Smooth muscle cell (in vitro differentiated cells): ENCODE measurements at regions not wholly inside any gene's neighbourhood (a gene's known extent, or its start where the extent isn't known, plus 50 kb on each side); places are given as distances from the start of the nearest gene placed in this dataset.

Experiments used
- DNase-seq: peaks from one replicate; lab custom pipeline; 2025; ENCODE audit not compliant: unreplicated experiment; lab: John Stamatoyannopoulos, UW
- H2AFZ ChIP-seq: fragments of 200-600 bp; sonication (generic); 2 replicates; pipeline ENCODE4 v1.6.0; 2016; ENCODE audit warnings: antibody characterized with exemption, low read depth, mild to moderate bottlenecking
- H3F3A ChIP-seq: fragments of 200-600 bp; sonication (generic); 2 replicates; pipeline ENCODE4 v1.6.0; 2017; ENCODE audit warnings: antibody characterized with exemption, low read depth
- H3K27ac ChIP-seq: fragments of 200-600 bp; sonication (generic); 2 replicates; pipeline ENCODE4 v1.5.1; 2016; ENCODE audit warnings: low read depth, mild to moderate bottlenecking
- H3K27me3 ChIP-seq: fragments of 200-600 bp; sonication (generic); 2 replicates; pipeline ENCODE4 v1.6.1; 2016; ENCODE audit warnings: low read depth, mild to moderate bottlenecking
- H3K36me3 ChIP-seq: fragments of 200-600 bp; sonication (generic); 2 replicates; pipeline ENCODE4 v1.5.1; 2016; ENCODE audit warnings: low read depth
- H3K4me1 ChIP-seq: fragments of 200-600 bp; sonication (generic); 2 replicates; pipeline ENCODE4 v1.5.1; 2016; ENCODE audit warnings: low read depth
- H3K4me2 ChIP-seq: fragments of 200-600 bp; sonication (generic); 2 replicates; pipeline ENCODE4 v1.6.0; 2016; ENCODE audit warnings: mild to moderate bottlenecking
- H3K4me3 ChIP-seq: fragments of 200-600 bp; sonication (generic); 2 replicates; pipeline ENCODE4 v1.5.1; 2016; ENCODE audit warnings: mild to moderate bottlenecking
- H3K79me2 ChIP-seq: fragments of 200-600 bp; sonication (generic); 2 replicates; pipeline ENCODE4 v1.6.0; 2016; ENCODE audit warnings: low read depth, mild to moderate bottlenecking
- H3K9ac ChIP-seq: fragments of 200-600 bp; sonication (generic); 2 replicates; pipeline ENCODE4 v1.6.0; 2016; ENCODE audit warnings: low read depth
- H3K9me3 ChIP-seq: fragments of 200-600 bp; sonication (generic); replicated peaks from 2 replicates; pipeline ENCODE4 v1.5.1; 2016; ENCODE audit warnings: low read depth
- H4K20me1 ChIP-seq: fragments of 200-600 bp; sonication (generic); 2 replicates; pipeline ENCODE4 v1.6.0; 2016; ENCODE audit warnings: low read depth
- CTCF ChIP-seq: fragments of 200-600 bp; sonication (generic); IDR thresholded peaks from 2 replicates; pipeline ENCODE4 v1.5.1; 2017; ENCODE audit warnings: borderline replicate concordance, mild to moderate bottlenecking, antibody characterized with exemption; ENCODE audit not compliant: insufficient read depth, poor library complexity, severe bottlenecking
- WGBS: methylation state at CpG from one replicate; pipeline ENCODE4 v1.1.7; 2016; ENCODE audit warnings: low lambda C conversion rate; 5-methylcytosine and 5-hydroxymethylcytosine counted together

GRCh38 chr4:62232814-62233213 lies 1032.7 kb downstream of the ADGRL3 start:
- H3K79me2 ChIP-seq = no peaks in the 10 kb centered on the region
- 44% methylated on average over 3 of the region's 3 CpGs for WGBS

GRCh38 chr4:62231994-62232393 lies 1031.9 kb downstream of the ADGRL3 start:
- Histone ChIP-seq H3K4me3 (no peak overlapping the region), H3K27me3 (no peaks in the 10 kb centered on the region), H3K79me2 (no peaks in the 10 kb centered on the region), H4K20me1 (no peaks in the 10 kb centered on the region), H3F3A (no peaks in the 10 kb centered on the region), H3K4me2 (no peak overlapping the region), H3K9ac (no peak overlapping the region), H3K27ac (no peak overlapping the region), H3K9me3 (no peaks in the 10 kb centered on the region), H3K4me1 (peaks cover 3% of the 10 kb centered on the region), H3K36me3 (no peaks in the 10 kb centered on the region), H2AFZ (no peak overlapping the region)
- 94% methylated on average over 3 of the region's 3 CpGs for WGBS
- no peak for DNase-seq
- TF ChIP-seq CTCF = no peak

More at GRCh38 chr4:62232814-62233213, 1032.7 kb downstream of the ADGRL3 start:
- no peak overlapping the region for H3K4me2 ChIP-seq
- DNase-seq = no peak
- H3K36me3 ChIP-seq = no peaks in the 10 kb centered on the region
- H4K20me1 ChIP-seq = no peaks in the 10 kb centered on the region
- H2AFZ ChIP-seq = no peak overlapping the region
- H3K9ac ChIP-seq = no peak overlapping the region
- H3K27ac ChIP-seq = no peak overlapping the region
- no peaks in the 10 kb centered on the region for H3K9me3 ChIP-seq
- H3K4me1 ChIP-seq = peaks cover 3% of the 10 kb centered on the region
- no peak for TF ChIP-seq CTCF
- no peak overlapping the region for H3K4me3 ChIP-seq
- H3F3A ChIP-seq = no peaks in the 10 kb centered on the region
- H3K27me3 ChIP-seq = no peaks in the 10 kb centered on the region

- H2AFZ ChIP-seq = no peak overlapping the region
- H3K9me3 ChIP-seq = no peaks in the 10 kb centered on the region
- 90% methylated on average over 3 of the region's 3 CpGs for WGBS
- no peaks in the 10 kb centered on the region for H3K79me2 ChIP-seq
- no peak for TF ChIP-seq CTCF
- H3F3A ChIP-seq = no peaks in the 10 kb centered on the region
- H3K9ac ChIP-seq = no peak overlapping the region
- H3K4me2 ChIP-seq = no peak overlapping the region
- H4K20me1 ChIP-seq = no peaks in the 10 kb centered on the region
- no peak overlapping the region for H3K27ac ChIP-seq
- H3K4me1 ChIP-seq = no peaks in the 10 kb centered on the region
- H3K4me3 ChIP-seq = no peak overlapping the region
- no peak for DNase-seq
- peaks cover 4% of the 10 kb centered on the region for H3K27me3 ChIP-seq
- H3K36me3 ChIP-seq = no peaks in the 10 kb centered on the region
Measured at GRCh38 chr4:62226082-62226481, 1026.0 kb downstream of the ADGRL3 start.

GRCh38 chr4:62222121-62222520 lies 1022.0 kb downstream of the ADGRL3 start:
- Histone ChIP-seq H3K27ac (no peak overlapping the region), H3K9ac (no peak overlapping the region), H3K36me3 (no peaks in the 10 kb centered on the region), H3K4me3 (no peak overlapping the region), H3F3A (no peaks in the 10 kb centered on the region), H2AFZ (no peak overlapping the region), H3K79me2 (no peaks in the 10 kb centered on the region), H3K4me2 (no peak overlapping the region), H3K4me1 (no peaks in the 10 kb centered on the region), H3K9me3 (no peaks in the 10 kb centered on the region), H4K20me1 (no peaks in the 10 kb centered on the region), H3K27me3 (peaks cover 4% of the 10 kb centered on the region)
- no peak for DNase-seq
- WGBS = 95% methylated on average over 4 of the region's 4 CpGs
- TF ChIP-seq CTCF = no peak
